DND-41 (cell line): ENCODE measurements at regions not wholly inside any gene's neighbourhood (a gene's known extent, or its start where the extent isn't known, plus 50 kb on each side); places are given as distances from the start of the nearest gene placed in this dataset.

Source experiments
- CTCF ChIP-seq: IDR thresholded peaks from 2 replicates; pipeline ENCODE4 v1.5.1; 2012; ENCODE audit warnings: borderline replicate concordance, low read length, moderate library complexity, mild to moderate bottlenecking; ENCODE audit not compliant: poor library complexity, severe bottlenecking; ENCODE audit errors: extremely low read depth
- EZH2 ChIP-seq: IDR thresholded peaks from 3 replicates; pipeline ENCODE4 v1.6.1; 2012; ENCODE audit warnings: borderline replicate concordance, low read depth, mild to moderate bottlenecking, moderate library complexity, low read length, inconsistent platforms; ENCODE audit not compliant: severe bottlenecking

DNA sequence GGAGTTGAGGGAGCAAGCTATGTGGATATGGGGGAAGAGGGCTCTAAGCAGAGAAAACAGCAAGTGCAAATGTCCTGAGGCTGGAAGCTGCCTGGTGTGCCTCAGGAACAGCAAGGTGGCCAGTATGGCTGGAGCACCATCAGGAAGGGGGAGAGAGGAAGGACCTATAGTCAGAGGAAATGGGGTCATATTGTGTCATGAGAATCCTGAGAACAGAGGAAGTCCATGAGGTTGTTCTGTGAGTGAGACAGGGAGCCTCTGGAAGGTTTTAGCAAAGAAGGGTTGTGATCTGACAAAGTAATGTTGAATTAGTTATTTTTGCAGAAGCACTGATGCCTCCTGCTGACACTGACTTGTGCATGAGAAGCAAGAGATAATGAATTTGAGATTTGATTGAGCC is 204.3 kb downstream of the PTEN start:
- no peak for TF ChIP-seq CTCF
- no peak for TF ChIP-seq EZH2
